G401 (cell line): ENCODE measurements at regions not wholly inside any gene's neighbourhood (a gene's known extent, or its start where the extent isn't known, plus 50 kb on each side); places are given as distances from the start of the nearest gene placed in this dataset.
"Not testable (repeated sequence)": the region's sequence is repeated elsewhere in the genome, so short reads cannot be mapped to it uniquely, and the experiment has no call there.

Source experiments
- DNase-seq: peaks from one replicate; pipeline ENCODE4 v3.0.0-alpha.2; 2015; ENCODE audit warnings: low spot score
- in situ Hi-C: cut with HindIII; loops from 2 replicates; pipeline ENCODE4 v1.10.0; 2016; ENCODE audit warnings: low sequenced_read_pairs, mixed read lengths

- in situ Hi-C loops, result no loop called here
- no peak for DNase-seq
These were observed 747.2 kb downstream of the ANKRD7 start for GRCh38 chr7:118971706-118972105.

DNA sequence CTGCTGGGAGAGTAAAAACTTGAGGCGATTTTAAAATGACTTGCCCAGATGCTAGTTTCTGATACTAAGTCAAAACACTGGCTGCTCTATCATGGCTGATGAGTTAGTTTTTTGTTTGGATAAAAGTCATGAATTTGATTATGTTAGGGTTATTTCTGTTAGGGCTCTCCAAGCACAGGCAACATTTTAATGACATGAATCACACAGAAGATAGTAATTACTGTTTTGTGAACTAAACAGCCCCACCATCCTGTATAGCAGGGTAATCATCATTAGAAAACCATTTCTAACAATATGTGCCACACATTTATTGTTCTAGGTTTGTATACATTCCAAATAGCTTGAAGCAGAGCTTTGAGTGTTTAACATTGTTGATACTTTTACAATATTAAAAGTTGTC lies 750.3 kb downstream of the ANKRD7 start:
- DNase-seq, result no peak
- in situ Hi-C loops, result no loop called here

GRCh38 chr7:118995350-118995749 lies 770.8 kb downstream of the ANKRD7 start:
- no peak for DNase-seq
- in situ Hi-C loops, result no loop called here

DNA sequence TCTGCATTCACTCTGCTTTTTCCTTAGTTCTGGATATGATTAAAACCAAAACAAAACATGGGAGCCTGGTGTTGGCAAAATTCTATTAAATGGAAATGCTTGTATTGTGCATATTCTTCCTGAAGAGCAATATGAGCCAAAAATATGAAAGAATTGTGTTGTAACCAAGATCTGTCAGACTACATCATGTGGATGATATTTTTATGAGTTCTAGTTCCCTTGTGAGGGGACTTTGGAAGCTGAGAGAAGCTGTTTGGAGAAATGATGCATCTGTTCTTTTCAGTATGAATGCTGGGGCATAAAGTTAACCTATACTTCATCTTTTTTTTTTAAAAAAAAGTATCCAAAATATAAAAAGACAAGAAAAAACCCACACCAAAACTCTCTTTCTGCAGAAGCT lies 782.7 kb downstream of the ANKRD7 start:
- in situ Hi-C loops, result no loop called here
- DNase-seq, result peak; percentile 27

DNA sequence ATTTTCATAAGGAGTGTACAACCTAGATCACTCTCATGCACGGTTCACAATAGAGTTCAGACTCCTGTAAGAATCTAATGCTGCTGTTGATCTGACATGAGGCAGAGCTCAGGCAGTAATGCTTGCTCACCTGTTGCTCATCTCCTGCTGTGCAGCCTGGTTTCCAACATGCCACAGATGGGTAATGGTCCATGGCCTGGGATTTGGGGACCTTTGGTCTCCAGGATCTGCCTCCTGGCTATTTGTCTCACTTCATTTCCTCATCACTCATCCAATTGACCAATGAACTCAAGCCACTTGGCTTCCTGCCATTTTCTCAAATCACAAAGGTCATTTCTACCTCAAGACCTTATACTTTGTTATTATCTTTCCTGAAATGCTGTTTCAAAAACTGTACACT lies 786.1 kb downstream of the ANKRD7 start:
- no peak for DNase-seq
- in situ Hi-C loops, result no loop called here

DNA sequence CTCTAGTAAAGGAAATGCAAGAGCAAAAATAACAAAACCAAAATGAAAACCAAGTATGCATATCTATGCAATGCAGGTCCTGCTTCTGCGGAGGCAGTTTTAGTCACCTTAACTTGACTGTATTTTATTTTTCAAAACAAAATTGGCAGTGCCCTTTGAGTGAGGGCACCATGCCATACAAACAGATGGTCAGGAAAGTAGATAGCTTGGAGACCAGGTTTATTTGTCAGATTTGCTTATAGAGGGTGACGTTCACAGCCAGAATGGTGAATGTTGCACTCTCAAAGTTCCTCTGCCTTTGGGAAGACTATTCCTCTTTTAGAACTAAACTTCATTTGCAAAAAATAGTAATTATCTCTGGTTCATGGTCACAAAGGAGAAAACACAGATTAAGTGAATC lies 801.9 kb downstream of the ANKRD7 start:
- peak; percentile 98 for DNase-seq
- in situ Hi-C loops, result no loop called here

- in situ Hi-C loops, result no loop called here
- no peak for DNase-seq
These were observed 804.2 kb downstream of the ANKRD7 start for GRCh38 chr7:119028736-119029135.

GRCh38 chr7:119032136-119032535 lies 807.6 kb downstream of the ANKRD7 start:
- DNase-seq, in situ Hi-C loops: not testable (repeated sequence)

- no peak for DNase-seq
- in situ Hi-C loops, result no loop called here
These were observed 809.1 kb downstream of the ANKRD7 start for GRCh38 chr7:119033641-119034040.

- in situ Hi-C loops, result no loop called here
- peak; percentile 99 for DNase-seq
These were observed 813.4 kb downstream of the ANKRD7 start for GRCh38 chr7:119037941-119038340.

- no peak for DNase-seq
- in situ Hi-C loops, result no loop called here
These were observed 821.6 kb downstream of the ANKRD7 start for GRCh38 chr7:119046068-119046467.

GRCh38 chr7:119065966-119066365 lies 841.5 kb downstream of the ANKRD7 start:
- in situ Hi-C loops, result no loop called here

GRCh38 chr7:119086026-119086425 lies 861.5 kb downstream of the ANKRD7 start:
- in situ Hi-C loops, result no loop called here
- DNase-seq, result peak; percentile 85

More at GRCh38 chr7:119065966-119066365, 841.5 kb downstream of the ANKRD7 start:
- DNase-seq, result peak; percentile 81

GRCh38 chr7:119090851-119091250 lies 866.3 kb downstream of the ANKRD7 start:
- DNase-seq, result no peak
- in situ Hi-C loops, result no loop called here

DNA sequence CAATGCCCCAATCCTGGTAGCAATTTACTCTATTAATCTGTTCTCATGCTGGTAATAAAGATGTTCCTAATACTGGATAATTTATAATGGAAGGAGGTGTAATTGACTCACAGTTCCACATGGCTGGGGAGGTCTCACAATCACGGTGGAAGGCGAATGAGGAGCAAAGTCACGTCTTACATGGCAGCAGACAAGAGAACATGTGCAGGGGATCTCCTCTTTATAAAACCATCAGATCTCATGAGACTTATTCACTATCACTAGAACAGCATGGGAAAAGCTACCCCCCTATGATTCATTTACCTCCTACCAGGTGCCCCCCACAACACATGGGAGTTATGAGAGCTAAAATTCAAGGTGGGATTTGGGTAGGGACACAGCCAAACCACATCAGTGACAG lies 872.2 kb downstream of the ANKRD7 start:
- in situ Hi-C loops, result no loop called here

DNA sequence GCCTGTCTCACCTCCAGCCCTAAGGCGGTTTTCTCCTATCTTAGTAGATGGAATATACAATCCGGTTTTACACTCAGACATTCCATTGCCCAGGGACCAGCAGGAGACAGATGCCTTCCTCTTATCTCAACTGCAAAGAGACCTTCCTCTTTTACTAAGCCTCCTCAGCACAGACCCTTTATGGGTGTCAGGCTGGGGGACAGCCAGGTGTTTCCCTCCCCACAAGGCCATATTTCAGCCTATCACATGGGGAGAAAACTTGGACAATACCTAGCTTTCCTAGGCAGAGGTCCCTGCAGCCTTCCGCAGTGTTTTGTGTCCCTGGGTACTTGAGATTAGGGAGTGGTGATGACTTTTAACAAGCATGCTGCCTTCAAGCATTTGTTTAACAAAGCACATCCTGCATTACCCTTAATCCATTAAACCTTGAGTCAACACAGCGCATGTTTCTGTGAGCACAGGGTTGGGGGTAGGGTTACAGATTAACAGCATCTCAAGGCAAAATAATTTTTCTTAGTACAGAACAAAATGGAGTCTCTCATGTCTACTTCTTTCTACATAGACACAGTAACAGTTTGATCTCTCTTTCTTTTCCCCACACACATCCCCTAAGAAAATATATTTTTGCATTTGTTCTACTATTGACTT lies 876.2 kb downstream of the ANKRD7 start:
- in situ Hi-C loops, DNase-seq: not testable (repeated sequence)

More for the DNA sequence above, 872.2 kb downstream of the ANKRD7 start:
- no peak for DNase-seq

GRCh38 chr7:119102291-119102690 lies 877.8 kb downstream of the ANKRD7 start:
- in situ Hi-C loops, result no loop called here
- no peak for DNase-seq

DNA sequence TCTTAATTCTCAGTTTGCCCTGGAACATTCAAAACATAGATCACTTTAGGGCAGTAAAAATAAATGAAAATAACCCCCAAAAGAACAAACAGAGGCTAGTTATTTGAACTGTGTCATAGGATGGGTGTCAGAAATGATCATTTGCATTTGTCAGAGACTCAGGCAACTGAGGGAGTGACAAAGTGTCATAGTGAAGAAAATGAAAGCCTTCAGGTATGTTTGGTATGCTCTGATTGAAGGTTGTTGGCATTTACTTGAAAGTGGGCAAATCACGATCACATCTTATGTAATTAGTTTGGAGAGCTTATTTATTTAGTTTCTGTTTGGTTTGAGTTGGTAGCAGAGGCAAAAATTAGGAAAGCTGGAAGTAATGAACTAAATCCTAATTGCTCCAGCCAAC lies 880.9 kb downstream of the ANKRD7 start:
- in situ Hi-C loops, result no loop called here
- no peak for DNase-seq

GRCh38 chr7:119123326-119123725 lies 898.8 kb downstream of the ANKRD7 start:
- no peak for DNase-seq
- in situ Hi-C loops, result no loop called here

- DNase-seq, result no peak
These were observed 903.2 kb downstream of the ANKRD7 start for GRCh38 chr7:119127706-119128105.

DNA sequence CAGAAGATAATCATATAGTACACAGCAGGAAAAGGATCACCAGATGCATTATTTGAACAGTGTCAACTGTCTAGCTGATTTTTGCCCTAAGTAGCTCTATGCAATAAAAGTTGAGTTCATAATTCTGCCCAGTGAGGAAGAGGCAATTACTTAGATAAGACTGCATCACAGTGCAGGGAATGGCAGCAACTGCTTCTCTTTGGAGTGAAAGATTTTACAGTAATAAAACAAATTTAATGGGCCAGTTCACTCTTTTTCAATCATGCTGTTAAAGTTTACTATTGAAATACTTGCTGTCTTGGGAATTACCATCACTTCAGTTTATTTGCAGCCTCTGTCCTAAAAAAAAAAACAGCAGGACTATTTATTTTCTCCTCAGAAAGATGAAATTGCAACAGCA lies 907.9 kb downstream of the ANKRD7 start:
- in situ Hi-C loops, result no loop called here
- DNase-seq, result no peak

More at GRCh38 chr7:119127706-119128105, 903.2 kb downstream of the ANKRD7 start:
- in situ Hi-C loops, result no loop called here
